ENCODE measurements at regions not wholly inside any gene's neighbourhood (a gene's known extent, or its start where the extent isn't known, plus 50 kb on each side); places are given as distances from the start of the nearest gene placed in this dataset.
A peak's percentile ranks its signal among the peaks of the same experiment; 100 is the strongest.

- no peak for DNase-seq
These were observed 675.2 kb upstream of the FRG1 start for GRCh38 chr4:189265515-189265914.

GRCh38 chr4:189267312-189267965, 673.2 kb upstream of the FRG1 start:
- DNase-seq: no peak

GRCh38 chr4:189278597-189279165, 662.0 kb upstream of the FRG1 start:
- peak in 1 of 3 donors; percentile 49 for DNase-seq

DNA sequence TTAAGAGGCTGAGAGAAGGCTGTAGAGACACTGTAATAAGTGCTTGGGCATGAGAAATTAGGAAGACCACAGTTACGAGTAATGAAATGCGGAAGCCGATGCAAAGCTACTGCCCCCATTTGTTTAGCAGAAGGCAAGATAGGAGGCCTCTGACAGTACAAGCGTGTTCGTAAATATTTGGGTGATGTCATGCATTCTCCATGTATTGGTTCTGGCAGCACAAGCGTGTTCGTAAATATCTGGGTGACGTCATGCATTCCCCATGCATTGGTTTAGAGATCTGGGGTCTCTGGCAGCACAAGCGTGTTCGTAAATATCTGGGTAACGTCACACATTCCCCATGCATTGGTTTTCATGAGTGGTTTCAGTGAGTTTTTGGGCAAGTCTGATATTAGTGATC, 661.5 kb upstream of the FRG1 start:
- DNase-seq: peak; percentile 6 to 81 (median 29)

DNA sequence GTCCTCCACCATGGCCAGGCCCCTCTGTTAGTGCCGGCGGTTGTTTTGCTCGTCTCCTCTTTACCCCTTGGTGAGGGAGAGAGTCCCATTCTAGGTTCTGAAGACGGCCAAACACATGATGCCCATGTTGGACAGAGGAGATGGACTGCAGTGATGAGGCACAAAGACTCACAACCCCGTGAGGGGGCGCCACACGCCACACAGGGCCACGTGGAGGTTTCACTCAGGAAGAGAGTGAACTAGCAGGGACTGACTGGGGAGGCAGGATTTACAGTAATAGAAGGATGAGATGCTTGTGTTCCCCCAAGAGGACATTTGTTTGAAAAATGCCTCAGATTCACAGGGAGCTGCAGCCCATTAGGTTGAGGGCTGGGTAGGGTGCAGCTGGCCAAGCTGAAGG, 655.3 kb upstream of the FRG1 start:
- DNase-seq: no peak

DNA sequence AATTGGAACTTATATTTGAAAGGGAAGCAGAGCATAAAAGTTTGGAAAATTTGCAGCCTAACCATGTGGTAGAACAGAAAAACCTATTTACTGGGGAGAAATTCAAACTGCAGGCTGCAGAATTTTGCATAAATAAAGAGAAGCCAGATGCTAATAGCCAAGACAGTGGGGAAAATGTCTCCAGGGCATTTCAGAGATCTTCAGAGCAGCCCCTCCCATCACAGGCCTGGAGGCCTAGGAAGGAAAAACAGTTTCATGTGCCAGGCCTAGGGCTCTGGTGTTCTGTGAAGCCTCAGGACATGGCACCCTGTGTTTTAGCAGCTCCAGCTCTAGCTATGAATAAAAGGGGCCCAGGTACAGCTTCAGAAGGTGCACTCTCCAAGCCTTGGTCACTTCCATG, 648.7 kb upstream of the FRG1 start:
- no peak for DNase-seq

DNA sequence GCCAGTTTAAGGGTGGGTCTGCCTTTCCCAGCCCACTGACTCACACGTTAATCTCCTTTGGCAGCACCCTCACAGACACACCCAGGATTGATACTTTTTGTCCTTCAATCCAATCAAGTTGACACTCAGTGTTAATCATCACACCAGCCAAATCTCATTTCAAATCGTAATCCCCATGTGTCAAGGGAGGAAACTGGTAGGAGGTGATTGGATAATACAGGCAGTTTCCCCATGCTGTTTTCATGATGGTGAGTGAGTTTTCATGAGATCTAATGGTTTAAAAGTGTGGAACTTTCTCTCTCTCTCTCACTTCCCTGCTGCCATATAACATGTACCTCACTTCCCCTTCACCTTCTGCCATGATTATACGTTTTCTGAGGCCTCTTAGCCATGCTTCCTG, 647.2 kb upstream of the FRG1 start:
- DNase-seq: no peak

DNA sequence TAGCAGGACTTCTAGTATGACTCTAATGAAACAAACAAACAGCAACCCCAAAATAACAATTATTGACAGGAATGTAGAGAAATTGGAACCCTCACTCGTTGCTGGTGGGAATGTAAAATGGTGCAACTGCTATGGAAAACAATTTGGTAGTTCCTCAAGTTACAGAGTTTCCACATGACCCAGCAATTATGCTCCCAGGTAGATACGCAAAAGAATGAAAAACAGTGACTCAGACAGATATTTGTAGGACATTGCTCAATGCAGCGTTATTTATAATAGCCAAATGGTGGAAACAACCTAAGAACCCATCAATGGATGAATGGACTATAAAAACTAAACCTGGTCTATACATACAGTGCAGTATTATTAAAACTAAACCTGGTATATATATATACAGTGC, 646.1 kb upstream of the FRG1 start:
- no peak for DNase-seq

GRCh38 chr4:189299706-189300105, 641.0 kb upstream of the FRG1 start:
- no peak for DNase-seq

GRCh38 chr4:189301692-189302091, 639.0 kb upstream of the FRG1 start:
- DNase-seq: no peak

DNA sequence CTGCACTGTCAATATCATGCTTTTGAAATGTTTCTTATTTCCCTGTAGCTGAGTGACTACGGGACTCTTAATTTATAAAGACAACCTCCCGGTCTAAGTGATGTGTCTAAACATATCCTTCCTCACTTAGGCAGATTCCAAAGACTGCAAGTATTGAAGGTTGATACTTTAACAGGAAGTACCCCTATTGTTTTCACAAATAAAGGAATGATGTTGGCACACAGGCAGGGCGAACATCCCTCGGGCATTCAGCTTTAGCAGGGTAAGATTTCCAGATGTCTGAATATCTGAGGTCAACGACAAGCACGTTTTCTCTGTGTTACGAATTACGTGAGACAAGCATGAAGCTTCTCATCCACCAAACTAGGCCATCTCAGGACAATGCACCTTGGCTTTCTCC, 638.0 kb upstream of the FRG1 start:
- DNase-seq: peak in 1 of 3 donors; percentile 8

DNA sequence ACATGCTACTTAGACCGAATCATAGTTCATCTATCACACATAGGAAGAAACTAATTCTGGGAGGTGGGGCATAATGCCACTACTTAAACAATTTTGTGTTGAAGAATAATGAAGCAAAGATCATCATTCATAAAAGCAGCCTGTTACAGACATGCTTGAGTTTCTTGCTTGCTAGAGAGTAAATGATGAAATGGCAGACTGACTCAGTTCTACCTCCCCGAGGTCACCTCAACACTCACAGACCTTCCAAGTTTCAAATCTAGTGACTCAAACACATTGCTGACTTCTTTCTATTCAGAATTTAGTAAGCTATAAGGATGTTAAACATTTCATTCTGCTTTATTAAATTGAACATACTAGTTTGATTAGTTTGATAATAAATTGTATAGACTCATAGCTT, 636.5 kb upstream of the FRG1 start:
- DNase-seq: peak in 1 of 3 donors; percentile 12

DNA sequence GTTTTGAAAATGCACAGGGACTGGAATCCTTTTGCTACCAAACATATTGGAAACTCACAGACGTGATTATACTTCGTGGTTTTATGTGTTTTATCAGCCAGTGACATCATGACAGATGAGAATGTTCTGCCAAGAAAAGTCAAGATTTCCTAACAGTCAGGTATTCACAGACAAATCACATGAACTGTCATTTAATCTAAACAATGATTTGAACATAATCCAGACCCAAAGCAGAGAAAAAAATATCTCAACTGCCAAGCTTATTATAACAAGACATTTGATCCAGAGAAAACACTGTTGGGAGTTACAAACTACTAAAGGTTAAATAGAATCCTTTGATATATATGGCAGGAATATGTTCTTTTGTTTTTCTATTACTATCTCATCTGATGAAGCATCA, 635.9 kb upstream of the FRG1 start:
- peak in 1 of 3 donors; percentile 32 for DNase-seq

- DNase-seq: peak in 2 of 3 donors; percentile 15 to 49
These were observed 635.2 kb upstream of the FRG1 start for GRCh38 chr4:189305500-189305899.

DNA sequence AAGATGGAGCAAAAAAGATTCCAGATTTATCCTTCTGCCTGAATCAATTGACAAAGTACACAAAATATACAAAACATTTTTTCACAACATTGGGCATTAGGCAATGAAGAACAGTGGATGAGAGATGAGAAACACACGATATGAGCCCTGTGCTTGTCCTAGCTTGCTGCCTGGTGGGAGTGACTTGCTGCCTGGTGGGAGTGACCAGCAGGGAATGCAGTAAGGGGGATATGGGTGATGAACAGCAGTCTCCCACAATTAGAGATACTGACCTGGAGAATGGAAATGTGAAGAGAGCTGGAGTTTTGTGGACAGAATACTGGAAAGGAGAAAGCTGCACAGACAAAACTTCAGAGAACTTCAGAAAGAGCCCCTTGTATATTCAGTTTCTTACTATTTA, 629.4 kb upstream of the FRG1 start:
- DNase-seq: no peak

GRCh38 chr4:189313064-189313463, 627.6 kb upstream of the FRG1 start:
- DNase-seq: no peak

GRCh38 chr4:189313861-189314513, 626.7 kb upstream of the FRG1 start:
- no peak for DNase-seq

DNA sequence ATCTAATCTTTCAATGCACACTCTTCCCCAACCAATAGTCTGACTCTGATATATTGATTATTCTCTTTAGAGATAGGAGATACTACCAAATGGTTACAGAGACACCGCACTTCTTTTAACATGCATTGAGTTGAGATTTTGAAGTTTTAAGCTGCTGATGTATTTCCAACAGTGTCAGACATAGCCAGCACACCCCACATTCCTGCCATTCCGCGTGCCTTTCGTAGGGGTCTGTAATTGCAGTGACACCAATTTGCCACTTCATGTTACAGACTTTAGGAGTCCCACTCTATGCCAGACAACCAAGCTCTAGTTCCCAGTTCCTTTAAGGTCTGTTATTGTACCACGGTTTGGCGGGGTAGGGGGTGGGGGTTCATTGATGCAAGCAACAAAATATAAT, 618.2 kb upstream of the FRG1 start:
- DNase-seq: no peak

DNA sequence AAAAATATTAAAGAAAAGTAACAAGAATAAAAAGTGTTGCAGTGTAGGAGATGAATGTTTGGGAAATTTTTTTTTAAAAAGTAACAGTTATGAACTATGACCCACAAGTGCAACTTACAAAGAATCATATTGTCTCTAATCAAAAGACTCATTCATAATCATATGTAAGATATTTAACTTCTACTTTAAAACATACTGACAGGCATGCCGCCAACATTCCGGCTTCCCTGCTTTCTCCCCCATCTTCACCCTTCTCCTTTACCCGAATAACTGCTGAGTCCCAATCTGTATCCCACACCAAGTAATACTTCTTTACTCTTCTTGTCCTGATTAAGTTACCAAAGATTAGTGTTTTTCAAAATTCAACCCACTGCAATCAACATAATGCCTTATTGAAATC, 598.8 kb upstream of the FRG1 start:
- DNase-seq: no peak

DNA sequence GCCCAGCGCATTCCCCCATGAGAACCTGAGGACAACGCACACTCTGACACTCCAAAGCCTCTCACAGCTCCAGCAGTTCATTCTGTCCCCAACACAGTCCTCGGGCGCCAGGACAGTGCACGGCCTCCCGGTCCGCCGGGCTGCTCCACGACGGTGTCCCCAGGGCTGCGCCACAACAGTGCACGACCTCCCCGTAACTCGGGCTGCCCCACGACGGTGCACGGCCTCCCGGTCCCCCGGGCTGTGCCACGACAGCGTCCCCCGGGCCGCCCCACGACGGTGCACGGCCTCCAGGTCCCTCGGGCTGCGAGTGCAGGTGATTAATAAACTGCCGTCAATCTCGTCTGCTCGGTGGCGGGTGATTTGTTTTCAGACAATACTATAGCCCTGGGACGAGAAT, 585.1 kb upstream of the FRG1 start:
- DNase-seq: no peak

DNA sequence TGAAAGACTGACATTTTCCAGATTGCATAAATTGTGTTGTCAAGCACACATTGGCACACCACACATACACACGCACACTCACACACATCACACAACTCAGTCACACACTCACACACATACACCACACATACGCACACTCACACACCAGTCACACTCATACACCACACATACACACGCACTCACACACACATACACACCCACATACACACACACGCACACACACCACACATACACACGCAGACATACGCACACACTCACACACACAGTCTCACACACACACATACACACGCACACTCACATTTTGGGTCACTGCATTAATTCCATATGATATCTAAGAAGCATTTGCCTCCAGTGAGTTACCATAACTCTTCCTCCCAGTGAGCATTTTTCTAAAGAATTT, 578.3 kb upstream of the FRG1 start:
- peak in 1 of 3 donors; percentile 6 for DNase-seq

- no peak for DNase-seq
These were observed 576.6 kb upstream of the FRG1 start for GRCh38 chr4:189364032-189364449.

- no peak for DNase-seq
These were observed 575.2 kb upstream of the FRG1 start for GRCh38 chr4:189365451-189365850.

GRCh38 chr4:189367832-189368231, 572.8 kb upstream of the FRG1 start:
- DNase-seq: no peak
